NCI-H510A treated with DMSO at 0.1 percent for 48 hours (cell line): ENCODE measurements at regions not wholly inside any gene's neighbourhood (a gene's known extent, or its start where the extent isn't known, plus 50 kb on each side); places are given as distances from the start of the nearest gene placed in this dataset.
"Not testable (repeated sequence)": the region's sequence is repeated elsewhere in the genome, so short reads cannot be mapped to it uniquely, and the experiment has no call there.

Experiments
- DNase-seq: peaks from one replicate; lab custom pipeline; 2025; lab: John Stamatoyannopoulos, UW

DNA sequence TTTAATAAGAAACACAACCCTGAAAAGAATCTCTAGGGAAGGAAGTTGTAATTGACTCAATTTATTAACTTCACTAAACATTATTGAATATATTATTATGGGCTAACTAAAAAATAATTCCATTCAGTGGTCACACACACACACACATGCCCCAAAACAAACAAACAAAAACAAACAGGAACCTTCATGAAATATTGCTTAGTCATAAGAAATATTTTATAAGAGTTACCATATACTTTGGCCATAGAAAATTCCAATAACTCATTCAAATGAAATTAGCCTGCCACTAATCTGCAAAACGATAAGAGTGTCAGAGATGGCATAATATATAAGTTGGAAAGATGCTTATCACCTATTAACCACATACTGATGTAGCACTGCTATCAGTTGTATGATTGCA is 268.4 kb upstream of the AMIGO2 start:
- DNase-seq = no peak

DNA sequence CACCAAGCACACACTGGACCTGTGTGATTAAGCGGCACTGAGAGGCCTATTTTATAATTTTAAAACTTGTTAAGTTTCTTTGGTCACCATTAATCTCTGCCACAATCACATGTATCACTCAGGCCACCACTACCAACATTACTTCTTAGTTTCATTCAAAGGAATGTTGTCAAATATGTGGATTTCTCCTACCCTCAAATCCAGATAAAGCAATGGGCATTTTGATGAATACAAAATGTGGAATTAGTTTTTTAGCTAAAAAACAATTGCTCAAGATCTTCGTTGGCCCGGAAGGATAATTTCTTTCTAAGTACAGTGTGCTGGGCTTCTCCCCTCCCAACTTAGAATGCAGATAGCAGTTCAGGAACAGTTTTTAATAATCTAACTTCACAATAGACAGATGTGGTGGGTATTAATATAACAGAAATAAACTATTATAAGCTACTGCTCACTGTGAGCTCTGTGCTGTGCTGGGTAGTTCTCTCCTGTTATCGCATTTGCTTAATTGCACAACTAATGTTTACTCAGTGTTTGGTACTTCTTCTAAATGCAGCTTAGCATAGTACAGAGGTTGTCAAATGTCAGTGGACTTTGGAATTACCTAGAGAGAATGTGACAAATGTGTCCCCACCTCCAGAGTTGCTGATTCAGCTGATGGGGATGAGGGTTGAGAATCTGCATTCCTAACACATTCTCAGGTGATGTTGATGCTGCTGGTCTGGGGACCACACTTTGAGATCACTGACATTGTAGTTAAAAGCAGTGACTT is 266.7 kb upstream of the AMIGO2 start:
- no peak for DNase-seq

DNA sequence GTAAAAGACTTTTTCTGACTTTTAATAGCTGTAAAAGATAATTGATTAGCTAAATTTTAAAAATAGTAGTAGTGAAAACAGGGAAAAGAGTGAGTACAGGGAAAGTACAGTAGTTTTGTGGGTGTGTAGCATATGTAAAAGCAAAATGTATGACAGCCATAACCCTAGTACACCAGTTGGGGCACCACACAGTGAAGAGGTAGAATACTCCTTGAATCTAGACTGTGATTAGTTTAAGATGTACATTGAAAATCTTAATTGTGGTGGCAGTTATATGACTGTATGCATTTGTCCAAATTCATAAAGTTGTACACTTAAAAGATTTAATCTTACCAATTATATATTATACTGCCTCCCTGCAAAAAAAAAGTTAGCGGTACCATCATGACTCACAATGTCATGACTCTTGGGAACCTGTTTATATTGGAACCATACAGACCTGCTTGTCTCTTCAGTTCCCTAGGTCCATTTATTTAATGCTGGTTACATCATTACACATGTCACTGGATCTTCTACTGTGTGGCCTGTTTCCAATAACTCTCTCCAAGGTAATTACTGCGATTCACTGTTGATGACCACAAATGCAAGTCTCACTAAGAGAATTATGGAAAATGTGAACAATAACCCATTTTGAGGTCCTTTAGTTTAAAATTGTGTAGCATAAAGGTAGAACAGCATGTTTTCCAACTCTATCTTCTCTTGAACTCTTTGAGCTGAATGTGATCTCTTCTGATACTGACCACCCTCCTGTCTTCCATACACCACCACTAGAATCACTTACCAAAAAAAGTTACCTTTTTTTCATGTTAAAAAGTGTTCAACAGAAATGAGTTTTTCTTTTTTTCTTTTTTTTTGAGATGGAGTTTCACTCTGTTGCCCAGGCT is 264.2 kb upstream of the AMIGO2 start:
- no peak for DNase-seq

DNA sequence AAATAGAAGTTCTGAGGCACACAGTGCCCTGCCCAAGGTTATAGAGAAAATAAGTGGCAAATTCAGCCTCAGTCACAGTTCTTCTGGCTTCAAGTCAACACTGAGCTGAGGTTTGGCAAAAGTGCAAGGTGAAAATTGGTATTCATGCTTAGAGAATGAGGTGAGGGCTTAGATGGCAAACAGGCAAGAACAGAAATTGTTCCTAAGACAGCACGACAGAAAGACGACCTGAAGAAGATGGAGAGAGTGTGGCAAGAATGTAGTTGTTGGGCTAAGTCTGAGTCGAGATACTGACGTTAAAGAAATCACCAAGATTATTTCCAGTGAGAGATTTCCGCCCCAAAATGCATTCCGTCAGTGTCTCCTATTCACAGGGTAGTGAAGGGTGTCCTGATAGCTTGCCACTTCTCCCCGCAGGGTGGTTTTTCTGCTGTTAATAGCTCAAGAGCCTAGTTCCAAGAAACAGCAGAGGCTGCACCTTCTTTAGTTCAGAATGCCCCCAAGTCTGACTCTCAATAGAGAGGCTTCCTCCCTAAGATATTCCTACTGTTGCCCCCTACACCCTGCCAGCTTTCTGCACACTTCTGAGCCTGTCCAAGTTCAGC is 260.8 kb upstream of the AMIGO2 start:
- no peak for DNase-seq

DNA sequence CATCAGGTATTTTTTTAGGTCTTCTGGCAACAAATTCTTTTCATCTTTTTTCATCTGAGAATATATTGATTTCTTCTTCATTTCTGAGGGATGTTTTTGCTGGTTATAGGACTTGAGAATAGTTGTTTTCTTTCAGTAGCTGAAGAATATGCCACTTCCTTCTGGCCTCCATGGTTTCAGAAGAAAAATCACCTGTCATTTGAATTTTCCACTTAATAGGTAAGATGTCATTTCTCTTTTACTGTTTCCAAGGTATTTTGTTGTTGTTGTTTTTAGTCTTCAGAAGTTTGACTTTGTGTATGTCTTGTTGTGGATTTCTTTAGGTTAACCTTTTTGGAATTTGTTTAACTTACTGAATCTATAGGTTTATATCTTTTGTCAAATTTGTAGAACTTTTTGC is 257.8 kb upstream of the AMIGO2 start:
- no peak for DNase-seq

DNA sequence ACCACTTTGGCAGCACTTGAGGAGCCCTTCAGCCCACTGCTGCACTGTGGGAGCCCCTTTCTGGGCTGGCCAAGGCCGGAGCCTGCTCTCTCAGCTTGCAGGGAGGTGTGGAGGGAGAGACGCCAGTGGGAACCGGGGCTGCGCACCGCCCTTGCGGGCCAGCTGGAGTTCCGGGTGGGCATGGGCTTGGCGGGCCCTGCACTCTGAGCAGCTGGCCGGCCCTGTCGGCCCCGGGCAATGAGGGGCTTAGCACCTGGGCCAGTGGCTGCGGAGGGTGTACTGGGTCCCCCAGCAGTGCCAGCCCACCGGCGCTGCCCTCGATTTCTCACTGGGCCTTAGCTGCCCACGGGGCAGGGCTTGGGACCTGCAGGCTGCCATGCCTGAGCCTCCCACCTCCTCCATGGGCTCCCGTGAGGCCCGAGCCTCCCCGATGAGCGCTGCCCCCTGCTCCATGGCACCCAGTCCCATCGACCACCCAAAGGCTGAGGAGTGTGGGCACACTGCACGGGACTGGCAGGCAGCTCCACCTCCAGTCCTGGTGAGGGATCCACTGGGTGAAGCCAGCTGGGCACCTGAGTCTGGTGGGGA is 253.6 kb upstream of the AMIGO2 start:
- DNase-seq = not testable (repeated sequence)

DNA sequence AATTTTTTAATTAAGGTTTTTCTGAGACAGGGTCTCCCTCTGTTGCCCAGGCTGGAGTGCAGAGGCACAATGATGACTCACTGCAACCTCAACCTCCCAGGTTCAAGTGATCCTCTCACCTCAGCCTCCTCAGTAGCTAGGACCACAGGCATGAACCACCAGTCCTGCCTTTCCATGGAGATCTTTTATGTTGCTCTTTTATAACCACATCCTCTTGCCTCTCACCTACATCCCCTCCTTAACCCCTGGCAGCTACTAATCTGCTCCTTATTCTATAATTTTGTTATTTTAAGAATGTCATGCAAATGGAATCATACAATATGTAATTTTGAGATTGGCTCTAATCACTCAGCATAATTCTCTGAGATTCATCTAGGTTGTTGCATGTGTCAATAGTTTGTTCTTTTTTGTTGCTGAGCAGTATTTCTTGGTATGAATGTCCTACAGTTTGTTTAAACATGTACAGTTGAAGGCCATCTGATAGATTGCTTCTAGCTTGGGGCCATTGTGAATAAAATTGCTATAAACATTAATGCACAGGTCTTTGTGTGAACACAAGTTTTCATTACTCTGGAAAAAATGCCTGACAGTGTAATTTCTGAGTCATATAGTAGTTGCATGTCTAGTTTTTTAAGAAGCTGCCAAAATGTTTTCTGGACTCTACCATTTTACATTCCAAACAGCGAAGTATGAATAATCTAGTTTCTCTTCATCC is 249.2 kb upstream of the AMIGO2 start:
- DNase-seq = no peak

DNA sequence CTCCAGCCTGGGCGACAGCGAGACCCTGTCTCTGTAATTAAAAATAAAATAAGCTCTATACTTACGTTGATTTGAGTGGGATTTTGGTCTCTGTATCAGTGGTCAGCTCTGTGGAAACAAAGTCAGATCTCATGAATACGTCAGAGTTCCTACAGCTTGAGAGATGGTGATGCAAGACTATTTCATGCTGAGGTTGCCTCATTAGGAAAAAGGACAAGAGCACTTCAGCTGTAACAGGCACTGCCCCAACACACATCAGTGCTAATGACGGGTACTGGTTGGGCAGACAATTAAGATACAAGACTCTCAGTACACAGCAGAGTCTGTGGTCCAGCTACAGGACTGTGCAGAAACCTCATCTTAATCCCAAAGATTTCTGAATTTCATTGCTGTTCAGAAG is 246.4 kb upstream of the AMIGO2 start:
- DNase-seq = no peak

DNA sequence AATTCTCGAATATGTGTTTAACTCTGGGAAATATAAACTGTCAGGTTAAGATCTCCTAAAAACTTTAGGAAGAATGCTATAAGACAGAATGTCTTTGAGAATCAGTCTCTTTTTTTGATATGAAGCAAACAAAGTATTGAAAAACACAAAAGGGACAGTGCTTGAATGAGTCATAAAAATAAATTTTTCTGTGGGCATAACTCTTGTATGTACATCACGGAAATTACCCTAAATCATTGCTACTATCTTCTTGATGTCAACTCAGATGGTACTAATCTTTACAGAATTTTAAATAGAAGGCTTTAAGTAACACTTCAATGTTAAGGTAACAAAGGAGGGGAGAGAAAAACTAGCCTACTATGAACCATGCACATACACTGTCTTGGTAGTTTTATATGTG is 244.0 kb upstream of the AMIGO2 start:
- DNase-seq = no peak

DNA sequence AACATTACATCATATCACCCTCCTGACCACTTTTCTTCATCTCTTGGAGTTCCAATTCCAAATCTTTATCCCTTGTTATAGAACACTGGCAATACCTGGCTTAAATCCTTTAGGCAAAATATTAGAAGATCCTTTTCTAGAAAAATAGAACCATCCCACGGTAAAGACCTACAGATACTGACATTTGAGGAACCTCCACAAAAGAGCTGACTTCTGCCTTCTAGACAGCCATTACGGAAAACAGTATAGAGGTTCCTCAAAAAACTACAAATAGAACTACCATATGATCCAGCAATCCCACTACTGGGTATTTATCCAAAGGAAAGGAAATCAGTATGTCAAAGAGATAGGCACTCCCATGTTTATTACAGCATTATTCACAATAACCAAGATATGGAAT is 241.7 kb upstream of the AMIGO2 start:
- no peak for DNase-seq

DNA sequence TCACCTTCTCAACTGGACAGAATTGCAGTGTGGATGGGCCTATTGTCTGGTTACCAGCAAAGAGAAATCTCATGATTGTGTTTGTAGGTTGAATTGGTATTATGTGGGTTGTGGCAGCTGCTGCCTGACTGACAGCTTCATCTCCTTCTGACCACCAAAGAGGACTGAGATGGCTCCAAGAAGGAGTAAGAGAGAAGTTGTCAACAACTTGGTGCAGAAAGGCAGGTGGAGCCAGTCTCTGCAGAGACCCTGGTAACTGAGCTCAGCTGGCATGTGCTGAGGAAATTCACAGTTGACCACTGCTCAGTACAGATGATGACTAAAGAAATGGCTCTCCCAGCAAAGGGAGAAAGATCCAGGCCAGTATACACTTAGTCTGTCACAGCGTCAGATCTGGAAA is 240.0 kb upstream of the AMIGO2 start:
- DNase-seq = no peak

DNA sequence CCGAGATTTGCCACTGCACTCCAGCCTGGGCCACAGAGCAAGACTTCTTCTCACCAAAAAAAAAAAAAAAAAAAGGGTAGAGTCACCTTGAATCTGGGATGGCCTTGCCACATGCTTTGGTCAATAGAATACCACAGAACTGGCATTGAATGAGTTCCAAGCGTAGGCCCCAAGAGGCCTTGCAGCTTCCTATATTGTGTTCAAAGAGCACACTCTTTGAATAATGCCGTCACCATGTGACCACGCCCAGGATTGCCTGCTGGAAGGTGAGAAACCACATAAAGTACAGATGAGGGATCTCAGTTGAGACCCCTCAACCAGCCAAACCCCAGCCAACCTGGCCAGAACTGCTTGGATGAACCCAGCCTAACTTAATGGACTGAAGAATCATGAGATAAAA is 239.2 kb upstream of the AMIGO2 start:
- no peak for DNase-seq

DNA sequence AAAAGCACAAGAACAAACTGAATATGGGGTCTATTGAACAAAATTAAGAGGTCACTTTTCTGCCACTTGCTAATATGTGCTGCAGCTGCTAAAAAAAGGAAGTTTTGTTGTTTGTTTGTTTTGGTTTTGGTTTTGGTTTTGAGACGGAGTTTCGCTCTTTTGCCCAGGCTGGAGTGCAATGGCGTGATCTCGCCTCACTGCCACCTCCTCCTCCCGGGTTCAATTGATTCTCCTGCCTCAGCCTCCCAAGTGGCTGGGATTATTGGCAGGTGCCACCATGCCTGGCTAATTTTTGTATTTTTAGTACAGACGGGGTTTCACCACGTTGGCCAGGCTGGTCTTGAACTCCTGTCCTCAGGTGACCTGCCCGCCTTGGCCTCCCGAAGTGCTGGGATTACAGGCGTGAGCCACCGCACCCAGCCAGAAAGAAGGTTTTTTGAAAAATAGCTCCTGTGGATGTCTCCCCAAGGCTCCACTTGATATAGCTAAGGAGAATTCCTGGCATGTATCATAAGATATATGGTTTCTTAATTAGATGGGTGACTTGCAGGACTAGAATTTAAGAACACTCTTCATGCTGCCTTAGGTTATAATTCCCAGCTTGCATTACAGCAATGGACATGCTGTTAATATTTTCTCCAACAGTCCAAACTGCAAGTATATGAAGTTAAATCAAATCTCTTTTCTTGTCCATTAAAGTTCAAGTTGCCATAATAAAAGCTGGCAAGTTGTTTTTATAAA is 237.6 kb upstream of the AMIGO2 start:
- DNase-seq = no peak

DNA sequence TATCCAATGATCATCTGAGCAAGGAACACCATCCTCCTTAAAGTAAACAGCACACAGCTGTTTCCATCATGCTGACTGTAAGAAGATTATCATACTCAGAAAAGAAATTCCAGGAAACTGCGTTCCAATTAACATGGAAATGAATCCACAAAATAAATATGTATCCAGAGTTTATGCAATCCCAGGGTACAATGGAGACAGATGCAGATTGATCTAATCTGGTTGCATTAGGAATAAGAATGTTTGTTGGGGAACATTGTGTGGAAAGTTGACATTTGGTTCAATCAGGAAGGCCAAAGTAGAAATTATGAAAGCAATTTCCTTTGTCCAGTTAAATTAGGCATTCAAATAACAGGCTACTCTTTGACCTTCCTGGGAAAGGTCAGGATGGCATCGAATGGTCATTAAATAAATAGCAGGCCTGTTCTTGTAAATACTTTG is 236.9 kb upstream of the AMIGO2 start:
- DNase-seq = no peak

DNA sequence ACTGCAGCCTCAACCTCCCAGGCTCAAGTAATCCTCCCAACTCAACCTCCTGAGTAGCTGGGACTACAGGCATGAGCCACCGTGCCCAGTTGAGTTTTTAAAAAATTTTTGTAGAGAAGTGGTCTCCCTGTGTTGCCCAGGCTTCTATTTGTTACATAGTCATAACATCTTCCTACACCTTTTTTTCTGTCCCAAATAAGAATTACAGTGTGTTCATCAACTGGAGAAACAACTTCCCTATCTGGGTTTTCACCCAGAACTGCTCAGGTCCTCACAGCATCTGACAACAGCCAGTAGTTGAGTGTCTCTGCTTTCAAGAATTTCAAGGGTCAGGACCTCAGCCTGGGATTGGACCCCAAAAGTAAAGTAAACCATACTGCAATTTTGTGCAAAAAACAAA is 235.2 kb upstream of the AMIGO2 start:
- DNase-seq = no peak

DNA sequence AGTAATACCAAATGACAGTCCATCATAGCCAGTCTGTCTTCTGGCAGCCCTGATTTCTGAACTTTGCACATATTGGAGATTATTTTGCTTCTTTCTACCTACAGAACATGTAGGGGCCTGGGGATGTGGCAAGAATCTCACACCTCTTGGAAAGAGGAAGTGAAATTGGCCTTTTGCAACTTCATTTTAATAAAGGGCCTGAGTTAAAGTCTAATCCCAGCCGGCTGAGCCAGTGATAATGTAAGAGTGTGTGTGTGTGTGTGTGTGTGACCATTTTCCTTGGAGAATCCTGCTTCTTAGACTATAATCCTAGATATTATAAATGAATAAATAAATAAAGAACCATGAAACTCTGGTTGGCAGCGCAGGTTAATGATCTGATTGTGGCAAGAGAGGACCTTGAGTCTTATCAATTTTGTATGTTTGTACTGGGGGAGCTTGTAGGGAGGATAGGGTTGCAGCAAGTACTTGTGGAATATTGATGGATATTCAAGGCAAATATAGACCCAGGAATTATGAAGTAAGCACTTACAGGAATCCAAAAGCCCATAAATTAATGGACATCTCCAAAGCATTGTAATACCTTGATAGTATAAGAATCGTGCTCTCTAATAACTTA is 233.2 kb upstream of the AMIGO2 start:
- DNase-seq = no peak

DNA sequence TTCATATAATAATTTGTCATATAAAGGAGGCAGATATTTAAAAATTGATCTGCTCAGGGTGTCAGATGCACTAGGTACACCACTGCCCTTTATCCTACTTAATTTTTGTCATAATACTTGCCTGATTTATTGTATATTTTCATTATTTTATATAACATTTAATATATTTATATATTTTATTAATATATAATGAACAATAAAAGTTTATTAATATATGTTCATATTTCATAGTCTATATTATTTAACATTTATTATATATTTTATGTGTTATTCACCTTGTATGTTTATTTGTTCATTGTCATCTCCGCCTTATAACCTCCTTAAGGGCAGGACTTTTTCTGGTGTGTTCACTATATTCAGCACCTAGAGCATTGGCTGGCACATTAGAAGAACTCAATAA is 232.4 kb upstream of the AMIGO2 start:
- DNase-seq = no peak

DNA sequence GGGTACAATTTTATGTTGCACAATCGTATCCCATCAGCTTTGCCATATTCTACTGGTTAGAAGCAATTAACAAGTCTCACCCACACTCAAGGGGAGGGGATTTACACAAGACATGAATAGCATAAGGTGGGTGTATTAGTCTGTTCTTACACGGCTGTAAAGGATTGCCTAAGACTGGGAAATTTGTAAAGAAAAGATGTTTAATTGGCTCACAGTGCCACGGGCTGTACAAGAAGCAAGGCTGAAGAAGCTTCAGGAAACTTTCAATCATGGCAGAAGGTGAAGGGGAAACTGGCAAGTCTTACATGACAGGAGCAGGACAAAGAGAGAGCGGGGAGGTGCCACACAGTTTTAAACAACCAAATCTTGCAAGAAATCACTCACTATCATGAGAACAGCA is 231.8 kb upstream of the AMIGO2 start:
- no peak for DNase-seq

DNA sequence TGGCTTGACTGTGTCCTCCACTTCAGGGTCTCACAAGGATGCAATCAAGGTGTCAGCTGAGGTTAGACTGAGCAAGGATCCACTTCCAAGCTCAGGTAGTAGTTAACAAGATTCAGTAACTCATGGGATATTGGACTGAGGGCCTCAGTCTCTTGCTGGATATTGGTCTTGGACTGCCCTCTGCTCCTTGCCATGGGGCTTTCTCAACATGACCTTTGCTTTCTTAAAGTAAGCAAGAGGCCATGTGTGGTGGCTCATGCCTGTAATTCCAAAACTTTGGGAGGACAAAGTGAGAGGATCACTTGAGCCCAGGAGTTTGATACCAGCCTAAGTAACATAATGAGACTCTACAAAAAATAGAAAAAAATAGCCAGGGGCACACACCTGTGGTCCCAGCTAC is 231.3 kb upstream of the AMIGO2 start:
- no peak for DNase-seq

DNA sequence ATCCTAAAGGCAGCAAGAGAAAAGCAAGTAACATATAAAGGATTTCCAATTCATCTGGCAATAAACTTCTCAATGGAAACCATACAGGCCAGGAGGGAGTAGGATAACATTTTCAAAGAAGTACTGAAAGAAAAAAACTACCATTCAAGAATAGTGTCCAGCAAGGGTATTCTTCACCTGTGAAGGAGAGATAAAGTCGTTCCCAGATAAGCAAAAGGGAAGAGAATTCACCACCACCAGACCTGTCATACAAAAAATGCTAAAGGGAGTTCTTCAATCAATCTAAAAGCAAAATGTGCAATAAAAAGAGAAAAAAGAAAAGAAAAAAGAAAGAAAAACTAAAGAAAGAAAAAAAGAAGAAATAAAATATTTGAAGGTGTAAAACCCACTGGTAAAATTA is 228.9 kb upstream of the AMIGO2 start:
- DNase-seq = no peak
